OCI-LY7 (cell line): ENCODE measurements at regions not wholly inside any gene's neighbourhood (a gene's known extent, or its start where the extent isn't known, plus 50 kb on each side); places are given as distances from the start of the nearest gene placed in this dataset.

Experiments used
- BruUV-seq: library from RNA; stranded (reverse); fragments of 400-500 nt; replicated peaks from 2 replicates; lab custom pipeline; 2021; lab: Mats Ljungman, UMichigan
- CTCF ChIA-PET: fragments of 300-600 bp; sonication (Branson Sonifier 250); formaldehyde crosslinking; loops from one replicate; lab custom pipeline; 2022; ENCODE audit warnings: antibody characterized with exemption; ENCODE audit not compliant: unreplicated experiment; lab: Charles Lee
- POLR2A ChIA-PET: fragments of 300-600 bp; sonication (Branson Sonifier 250); formaldehyde crosslinking; loops from one replicate; lab custom pipeline; 2022; ENCODE audit warnings: antibody characterized with exemption; lab: Charles Lee
- DNase-seq: peaks from one replicate; pipeline ENCODE4 v3.0.0-alpha.2; 2015; ENCODE audit warnings: low spot score
- H2AFZ ChIP-seq: fragments of 200-600 bp; sonication (generic), shearing (Covaris generic); 2 replicates; pipeline ENCODE4 v1.6.1; 2014; ENCODE audit warnings: mild to moderate bottlenecking, antibody characterized with exemption, low read length, moderate library complexity
- H3K27ac ChIP-seq: fragments of 200-600 bp; sonication (generic); 2 replicates; pipeline ENCODE4 v1.5.1; 2014; ENCODE audit warnings: mixed run types, low read depth, mild to moderate bottlenecking, moderate library complexity, low read length, inconsistent platforms; ENCODE audit not compliant: poor library complexity, severe bottlenecking
- H3K36me3 ChIP-seq: fragments of 200-600 bp; sonication (generic); 2 replicates; pipeline ENCODE4 v1.6.1; 2014; ENCODE audit warnings: mild to moderate bottlenecking, antibody characterized with exemption, low read length, moderate library complexity, mixed read lengths; ENCODE audit not compliant: insufficient read depth
- H3K4me1 ChIP-seq: fragments of 200-600 bp; sonication (generic); 2 replicates; pipeline ENCODE4 v1.5.1; 2014; ENCODE audit warnings: mild to moderate bottlenecking, low read length; ENCODE audit not compliant: insufficient read depth, poor library complexity, severe bottlenecking
- H3K4me2 ChIP-seq: fragments of 200-600 bp; sonication (generic); 2 replicates; pipeline ENCODE4 v1.6.1; 2014; ENCODE audit warnings: mild to moderate bottlenecking, low read length
- H3K4me3 ChIP-seq: fragments of 200-600 bp; sonication (generic); 2 replicates; pipeline ENCODE4 v1.5.1; 2014; ENCODE audit warnings: mild to moderate bottlenecking, low read depth, low read length; ENCODE audit not compliant: poor library complexity, severe bottlenecking
- H3K79me2 ChIP-seq: fragments of 200-600 bp; sonication (generic); 2 replicates; pipeline ENCODE4 v1.6.1; 2016; ENCODE audit warnings: low read depth, mild to moderate bottlenecking, low read length, moderate library complexity, mixed read lengths; ENCODE audit not compliant: insufficient read depth
- H3K9me2 ChIP-seq: fragments of 200-600 bp; sonication (generic); 2 replicates; pipeline ENCODE4 v1.6.1; 2016; ENCODE audit warnings: mild to moderate bottlenecking, low read length, mixed read lengths; ENCODE audit not compliant: insufficient read depth
- H3K9me3 ChIP-seq: fragments of 200-600 bp; sonication (generic); 2 replicates; pipeline ENCODE4 v1.6.1; 2014; ENCODE audit warnings: mild to moderate bottlenecking, mixed run types, low read length, mixed read lengths
- H4K20me1 ChIP-seq: fragments of 200-600 bp; sonication (generic); 2 replicates; pipeline ENCODE4 v1.6.1; 2014; ENCODE audit warnings: mild to moderate bottlenecking, antibody characterized with exemption, low read length, moderate library complexity, mixed read lengths; ENCODE audit not compliant: insufficient read depth
- CTCF ChIP-seq: fragments of 200-600 bp; sonication (generic); conservative IDR thresholded peaks from 2 replicates; pipeline ENCODE4 v1.5.1; 2014; ENCODE audit warnings: mild to moderate bottlenecking, antibody characterized with exemption, low read length, moderate library complexity, mixed read lengths
- EZH2phosphoT487 ChIP-seq: fragments of 200-600 bp; sonication (generic); IDR thresholded peaks from 2 replicates; pipeline ENCODE4 v1.6.1; 2018; ENCODE audit warnings: low read depth, borderline replicate concordance, mild to moderate bottlenecking, mixed run types, antibody characterized with exemption, low read length, moderate library complexity, mixed read lengths
- intact Hi-C: fragments of 100-400 bp; cut with micrococcal nuclease; formaldehyde crosslinking; loops from one replicate; pipeline ENCODE4 v1.10.0; 2022; ENCODE audit not compliant: unreplicated experiment

DNA sequence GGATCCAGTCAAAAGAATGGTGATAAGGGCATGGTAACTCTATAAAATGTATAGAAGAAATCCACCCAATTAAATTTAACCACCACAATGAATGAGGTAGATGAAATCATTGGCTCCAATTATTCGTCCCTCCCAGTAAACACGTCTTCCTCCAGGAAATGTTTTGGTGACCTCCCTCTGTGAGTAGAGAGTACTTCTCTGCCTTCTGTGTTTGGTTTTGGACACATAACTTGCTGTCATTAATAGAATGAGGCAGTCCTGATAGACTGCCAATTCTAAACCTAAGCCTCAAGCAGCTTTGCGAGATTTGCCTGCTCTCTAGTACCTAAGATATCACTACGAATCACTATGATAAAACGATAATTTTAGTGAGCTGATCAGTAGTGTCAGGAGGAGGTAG lies 632.8 kb downstream of the HDGFL1 start:
- Histone ChIP-seq H3K4me3 (no peak overlapping the region), H3K36me3 (no peaks in the 10 kb centered on the region), H3K9me3 (no peaks in the 10 kb centered on the region), H4K20me1 (no peaks in the 10 kb centered on the region), H3K4me2 (no peak overlapping the region), H2AFZ (no peak overlapping the region), H3K9me2 (no peaks in the 10 kb centered on the region), H3K4me1 (no peaks in the 10 kb centered on the region), H3K79me2 (no peaks in the 10 kb centered on the region), H3K27ac (no peak overlapping the region)
- intact Hi-C loops = no loop called here
- no peak for DNase-seq
- ChIA-PET CTCF (no interaction called here), POLR2A (no interaction called here)
- BruUV-seq = no TSS peak
- TF ChIP-seq CTCF = no peak
- TF ChIP-seq EZH2phosphoT487 = no peak

DNA sequence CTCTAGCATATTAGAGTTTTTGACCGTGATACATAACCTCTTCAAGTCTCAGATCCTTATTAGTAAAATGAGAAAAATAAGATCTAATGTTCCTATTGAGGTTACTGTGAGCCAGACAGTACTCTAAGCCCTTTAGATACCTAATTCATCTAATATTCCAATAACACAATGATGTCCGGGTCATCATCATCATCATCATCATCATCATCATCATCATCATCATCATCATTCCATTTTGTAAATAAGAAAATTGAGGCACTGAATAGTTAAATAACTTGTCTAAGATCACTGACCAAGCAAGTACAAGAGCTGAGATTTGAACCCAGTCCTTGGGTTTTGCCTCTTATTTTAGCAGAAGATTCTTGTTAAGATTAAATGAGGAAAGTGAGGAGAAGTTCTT lies 643.0 kb downstream of the HDGFL1 start:
- TF ChIP-seq EZH2phosphoT487 (no peak), CTCF (no peak)
- H2AFZ ChIP-seq = no peak overlapping the region
- H3K4me2 ChIP-seq = no peak overlapping the region
- no peaks in the 10 kb centered on the region for H4K20me1 ChIP-seq
- H3K79me2 ChIP-seq = no peaks in the 10 kb centered on the region
- no peak overlapping the region for H3K4me3 ChIP-seq
- H3K9me2 ChIP-seq = no peaks in the 10 kb centered on the region
- no peak for DNase-seq
- no peaks in the 10 kb centered on the region for H3K9me3 ChIP-seq
- no TSS peak for BruUV-seq
- no peak overlapping the region for H3K27ac ChIP-seq
- ChIA-PET POLR2A (no interaction called here), CTCF (no interaction called here)
- H3K4me1 ChIP-seq = no peaks in the 10 kb centered on the region
- intact Hi-C loops = no loop called here
- no peaks in the 10 kb centered on the region for H3K36me3 ChIP-seq

DNA sequence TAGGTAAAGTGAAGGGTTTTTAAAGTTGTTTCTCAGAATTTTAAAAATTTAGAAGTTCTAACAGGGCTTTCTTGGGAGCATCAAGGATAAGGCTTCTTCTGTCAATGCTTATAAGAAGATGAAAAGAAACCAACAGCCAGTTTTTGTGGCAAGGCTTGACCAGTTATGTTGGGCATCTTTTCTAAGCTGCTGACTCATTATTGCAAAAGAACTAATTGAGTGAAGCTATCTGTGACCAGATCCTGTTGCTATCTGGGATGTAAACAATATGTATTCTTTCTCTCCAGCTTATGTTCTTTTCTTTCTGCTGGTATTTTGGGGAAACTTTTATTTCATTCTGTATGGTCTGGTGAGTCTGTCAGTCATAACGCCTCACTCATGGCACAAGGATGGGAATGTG lies 643.8 kb downstream of the HDGFL1 start:
- H3K4me1 ChIP-seq = no peaks in the 10 kb centered on the region
- no peaks in the 10 kb centered on the region for H3K36me3 ChIP-seq
- H3K79me2 ChIP-seq = no peaks in the 10 kb centered on the region
- no peaks in the 10 kb centered on the region for H3K9me2 ChIP-seq
- H2AFZ ChIP-seq = no peak overlapping the region
- intact Hi-C loops = no loop called here
- H3K4me2 ChIP-seq = no peak overlapping the region
- POLR2A ChIA-PET = no interaction called here
- TF ChIP-seq EZH2phosphoT487 (no peak), CTCF (no peak)
- H3K27ac ChIP-seq = no peak overlapping the region
- no peak for DNase-seq
- H3K4me3 ChIP-seq = no peak overlapping the region
- CTCF ChIA-PET = no interaction called here
- H3K9me3 ChIP-seq = no peaks in the 10 kb centered on the region
- no peaks in the 10 kb centered on the region for H4K20me1 ChIP-seq
- no TSS peak for BruUV-seq
